AG08396 (cell line): ENCODE measurements at regions not wholly inside any gene's neighbourhood (a gene's known extent, or its start where the extent isn't known, plus 50 kb on each side); places are given as distances from the start of the nearest gene placed in this dataset.
"Not testable (repeated sequence)": the region's sequence is repeated elsewhere in the genome, so short reads cannot be mapped to it uniquely, and the experiment has no call there.

Source experiments
- DNase-seq: peaks from one replicate; pipeline ENCODE4 v3.0.0; 2012; ENCODE audit warnings: low spot score, mixed read lengths

DNA sequence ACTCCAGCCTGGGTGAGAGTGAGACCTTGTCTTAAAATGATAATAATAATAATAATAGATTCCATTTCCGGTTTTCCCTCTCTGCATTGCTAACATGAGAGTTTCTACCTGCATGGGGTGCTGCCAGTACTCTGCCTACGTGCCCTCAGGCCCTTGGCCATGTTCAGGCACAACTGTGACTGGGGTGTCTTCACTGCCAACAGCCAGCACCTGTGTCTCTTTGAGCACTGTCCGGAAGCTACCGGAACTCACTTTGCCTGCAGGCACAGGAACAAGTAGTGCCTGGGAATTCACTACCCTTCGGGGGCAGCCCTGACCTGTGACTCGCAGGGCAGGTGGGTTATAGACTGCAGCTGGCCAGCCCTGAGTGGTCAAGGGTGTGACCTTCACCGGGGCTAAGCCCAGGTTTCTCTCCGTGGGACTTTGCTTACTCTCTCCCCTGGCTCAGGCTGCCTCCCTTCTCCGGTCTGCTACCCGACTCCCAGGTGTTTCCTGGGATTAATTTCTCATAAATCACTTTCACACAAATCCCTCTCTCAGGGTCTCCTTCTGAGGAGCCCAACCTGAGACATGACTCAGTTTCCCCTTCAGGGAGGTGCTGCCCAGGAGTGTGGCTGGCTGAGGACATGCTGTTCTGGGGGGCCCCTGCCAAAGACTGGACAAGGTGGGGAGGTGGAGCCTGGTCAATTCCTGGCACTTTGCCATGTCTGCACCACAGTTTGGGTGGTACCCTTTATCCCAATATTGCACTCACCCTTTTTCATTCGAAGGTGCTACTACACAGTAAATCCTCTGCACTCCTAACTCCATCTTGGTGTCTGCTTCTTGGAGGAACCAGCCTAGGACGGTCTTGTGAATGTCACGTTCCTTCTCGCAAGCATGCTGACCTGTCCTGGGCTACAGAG is 79.5 kb upstream of the RALGAPA2 start:
- DNase-seq: no peak

DNA sequence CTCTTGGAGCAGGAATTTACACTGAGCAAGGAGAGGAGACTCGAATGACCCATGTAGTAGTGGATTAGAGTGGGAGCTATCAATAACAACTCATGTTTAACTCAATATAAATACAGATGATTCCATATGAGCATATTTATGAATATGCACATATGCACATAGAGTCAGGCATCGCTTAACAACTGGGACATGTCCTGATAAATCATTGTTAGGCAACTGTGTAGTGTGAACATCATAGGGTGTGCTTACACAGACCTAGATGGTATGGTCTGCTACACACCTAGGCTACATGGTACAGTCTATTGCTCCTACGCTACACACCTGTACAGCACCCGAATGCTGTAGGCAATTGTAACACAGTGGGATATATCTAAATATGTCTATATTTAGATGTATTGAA is 75.9 kb upstream of the RALGAPA2 start:
- DNase-seq: no peak

DNA sequence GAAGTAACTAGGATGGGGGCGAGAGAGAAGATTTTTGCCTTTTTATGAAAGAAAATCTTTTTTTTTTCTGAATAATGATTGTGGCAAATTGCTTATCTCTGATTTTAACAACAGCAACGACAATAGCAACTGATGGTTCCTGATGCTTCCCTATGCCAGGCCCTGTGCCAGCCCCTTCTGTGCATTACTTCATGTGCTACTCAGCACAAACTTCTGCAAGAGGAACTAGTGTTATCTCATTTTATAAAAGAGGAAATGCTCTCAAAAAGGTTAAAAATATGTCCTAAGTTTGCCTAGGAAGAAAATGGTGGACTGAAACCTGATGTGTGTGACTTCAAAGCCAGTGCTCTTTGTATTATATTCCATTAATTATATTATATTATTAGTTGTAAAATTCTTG is 74.0 kb upstream of the RALGAPA2 start:
- no peak for DNase-seq

DNA sequence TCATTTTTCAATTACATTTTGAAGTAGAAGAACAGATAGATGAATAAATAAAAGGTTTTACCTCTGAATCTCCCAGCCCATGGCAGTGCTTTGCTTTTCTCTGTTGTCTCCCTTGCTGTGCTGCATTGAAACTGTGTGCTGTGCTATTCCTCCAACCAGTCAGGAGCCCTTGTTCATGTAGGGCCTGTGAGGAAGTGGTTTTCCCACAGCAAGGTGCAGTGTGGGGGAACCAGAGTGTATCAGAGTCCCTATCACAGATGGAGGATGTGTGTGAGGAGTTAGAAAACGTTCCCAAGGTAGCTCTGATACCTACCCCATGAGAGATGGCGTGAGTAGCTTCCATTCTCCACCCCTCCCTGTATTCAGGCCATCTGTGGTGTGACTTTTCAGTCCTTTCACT is 72.8 kb upstream of the RALGAPA2 start:
- no peak for DNase-seq

DNA sequence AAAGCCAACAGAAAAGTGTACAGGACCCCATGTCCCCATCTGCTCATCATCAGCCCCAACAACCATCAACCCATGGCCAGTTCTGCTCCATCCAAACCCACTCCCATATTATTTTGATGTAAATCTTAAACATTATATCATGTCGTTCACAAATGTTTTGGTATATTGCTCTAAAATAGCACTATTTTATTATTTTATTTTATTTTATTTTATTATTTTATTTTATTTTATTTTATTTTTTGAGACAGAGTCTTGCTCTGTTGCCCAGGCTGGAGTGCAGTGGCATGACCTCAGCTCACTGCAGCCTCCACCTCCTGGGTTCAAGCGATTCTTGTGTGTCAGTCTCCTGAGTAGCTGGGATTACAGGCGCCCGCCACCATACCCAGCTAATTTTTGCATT is 72.0 kb upstream of the RALGAPA2 start:
- DNase-seq: not testable (repeated sequence)

DNA sequence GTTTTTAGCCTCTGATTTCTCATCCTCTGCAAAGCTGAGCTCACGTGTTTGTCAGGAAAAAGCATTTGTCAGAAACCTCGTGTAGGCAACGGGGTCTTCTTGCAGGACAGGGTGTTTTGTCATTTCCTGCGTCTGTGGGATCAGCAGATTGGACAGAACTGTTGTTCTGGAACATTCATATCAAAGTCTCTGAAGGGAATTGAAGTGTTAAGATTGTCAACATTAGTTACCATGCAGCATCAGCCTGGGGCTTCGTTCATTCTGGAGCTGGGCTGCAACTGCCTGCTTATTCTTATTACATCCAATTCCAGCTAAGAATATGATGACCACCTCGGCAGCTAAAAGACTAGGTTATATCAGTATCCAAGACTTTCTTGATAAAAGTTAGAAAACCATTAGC is 71.0 kb upstream of the RALGAPA2 start:
- no peak for DNase-seq

DNA sequence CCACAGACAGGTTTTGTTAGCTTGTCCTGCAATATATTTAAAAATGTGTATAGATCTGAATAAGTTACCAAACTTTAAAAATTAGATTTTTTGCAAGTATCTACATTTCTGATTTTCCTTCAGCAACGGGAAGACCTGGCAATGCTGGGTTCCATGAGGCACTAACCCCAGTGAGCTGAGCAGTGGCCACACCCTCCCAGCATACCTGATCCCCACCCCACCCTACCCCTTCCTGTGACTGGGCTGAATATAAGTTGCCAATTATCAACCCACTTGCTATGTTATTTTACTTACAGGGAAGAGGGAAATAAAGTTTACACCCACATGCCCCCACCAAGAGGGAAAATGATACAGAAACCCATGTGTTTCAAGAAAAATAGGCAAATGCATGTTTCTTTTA is 70.3 kb upstream of the RALGAPA2 start:
- DNase-seq: no peak

DNA sequence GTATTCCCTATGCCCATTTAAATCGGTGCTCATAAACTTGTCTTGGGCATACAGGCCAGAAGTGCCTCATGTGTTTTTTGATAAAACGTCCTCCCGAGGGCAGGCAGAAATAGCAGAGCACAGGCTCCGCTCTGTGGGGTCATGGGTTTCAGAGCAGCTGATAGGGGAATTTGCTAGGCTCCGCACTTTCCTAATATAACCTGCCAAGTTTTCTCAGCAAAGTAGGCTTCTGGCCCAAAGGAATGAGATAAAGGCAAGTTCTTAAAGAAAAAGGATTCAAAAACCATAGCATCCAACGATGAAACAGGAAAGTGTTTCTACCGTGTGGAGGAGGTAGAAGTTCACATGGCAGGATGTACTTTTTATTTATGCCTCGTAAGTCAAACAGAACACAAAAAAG is 69.8 kb upstream of the RALGAPA2 start:
- DNase-seq: no peak

DNA sequence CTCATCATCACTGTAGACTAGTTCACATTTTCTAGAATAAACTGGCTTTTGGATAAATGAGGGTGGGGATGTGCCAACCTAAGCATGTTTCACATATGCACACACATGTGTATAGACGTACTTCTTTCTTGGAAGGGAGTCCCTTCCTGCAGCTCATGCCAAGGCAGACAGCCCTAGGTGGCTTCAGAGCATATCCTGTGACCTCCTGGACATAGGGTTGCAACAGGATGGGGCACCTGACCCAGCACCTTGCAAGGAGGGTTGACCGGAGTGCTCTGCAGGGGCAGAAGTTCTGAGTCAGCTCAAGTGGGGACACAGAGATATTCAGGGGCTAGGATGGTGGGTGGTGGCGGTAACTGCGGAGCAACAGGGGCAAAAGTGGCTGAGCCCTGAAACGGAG is 68.6 kb upstream of the RALGAPA2 start:
- DNase-seq: no peak

DNA sequence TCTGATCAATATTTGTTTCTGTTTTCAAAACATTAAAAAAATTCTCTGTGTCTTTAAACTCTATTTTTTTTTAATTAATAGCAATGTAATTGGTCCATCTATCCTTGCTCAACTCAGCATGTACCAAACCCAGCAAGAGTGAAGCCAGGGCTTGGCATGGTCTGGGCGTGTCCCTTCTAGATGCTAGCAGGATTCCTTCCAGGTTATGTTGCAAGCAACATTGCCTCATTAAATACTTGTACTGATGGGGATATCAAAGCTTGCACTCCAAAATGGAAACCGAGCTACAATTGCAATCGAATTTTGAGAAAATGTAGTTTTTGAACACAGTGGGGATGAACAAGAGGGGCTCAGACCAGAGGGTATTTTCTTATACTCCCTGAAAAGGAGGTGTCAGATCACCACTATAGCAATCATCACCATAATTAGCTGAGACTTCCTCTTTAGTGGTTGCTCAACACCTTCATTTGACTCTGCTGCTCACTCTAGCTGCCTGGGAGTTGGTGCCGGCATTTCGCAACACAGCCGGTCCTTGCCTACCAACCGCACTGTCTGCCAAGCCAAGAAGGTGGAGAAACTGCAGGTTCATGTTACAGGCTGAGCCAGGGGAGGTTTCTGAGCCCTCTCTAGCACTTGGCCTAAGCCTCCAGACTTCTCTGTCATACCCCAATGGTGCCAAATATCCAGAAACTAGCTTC is 67.8 kb upstream of the RALGAPA2 start:
- no peak for DNase-seq

DNA sequence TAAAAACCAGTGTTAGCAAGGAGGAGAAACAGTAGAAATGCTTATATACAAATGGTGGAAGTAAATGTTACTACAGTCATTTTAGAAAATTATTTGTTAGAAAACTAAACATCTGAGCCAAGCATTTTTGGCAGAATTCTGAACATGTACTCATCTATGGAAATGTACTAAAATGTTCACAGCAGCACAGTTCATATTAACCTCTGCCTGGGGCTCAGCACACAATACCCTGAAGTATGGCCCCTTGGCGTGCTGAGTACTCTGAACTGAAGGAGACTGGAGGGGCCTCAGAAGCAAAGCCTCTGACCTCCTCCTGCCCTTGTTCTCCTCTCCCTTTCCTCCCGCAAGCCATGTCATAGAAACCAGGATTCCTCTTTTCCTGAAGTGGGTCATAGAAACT is 66.2 kb upstream of the RALGAPA2 start:
- no peak for DNase-seq

DNA sequence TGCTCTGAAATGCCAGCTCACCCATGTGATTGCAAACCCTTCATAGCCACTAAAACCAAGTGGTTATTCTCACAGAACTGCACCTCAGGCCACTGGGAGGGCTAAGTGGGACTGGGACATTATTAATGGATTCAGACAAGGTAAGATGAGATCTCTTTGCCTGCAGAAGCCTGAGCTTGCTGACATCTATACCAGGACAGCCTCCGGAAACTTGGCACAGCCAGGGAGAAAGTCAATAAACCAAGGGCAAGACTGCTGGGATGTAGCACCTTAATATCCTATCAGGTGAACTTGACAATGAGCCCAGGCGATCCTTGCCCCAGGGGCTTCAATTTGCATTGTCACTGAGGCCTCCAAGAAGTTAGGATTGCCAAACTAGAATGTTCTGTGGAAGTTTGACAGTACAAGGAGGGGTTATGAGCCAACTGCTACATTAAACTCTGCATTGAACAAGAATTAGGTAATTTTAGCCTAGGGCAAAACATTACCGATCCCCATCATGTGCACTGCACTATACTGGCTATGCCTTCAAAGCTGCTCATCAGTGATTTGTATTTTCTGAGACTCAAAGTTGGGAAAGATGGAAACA is 60.1 kb upstream of the RALGAPA2 start:
- DNase-seq: no peak

DNA sequence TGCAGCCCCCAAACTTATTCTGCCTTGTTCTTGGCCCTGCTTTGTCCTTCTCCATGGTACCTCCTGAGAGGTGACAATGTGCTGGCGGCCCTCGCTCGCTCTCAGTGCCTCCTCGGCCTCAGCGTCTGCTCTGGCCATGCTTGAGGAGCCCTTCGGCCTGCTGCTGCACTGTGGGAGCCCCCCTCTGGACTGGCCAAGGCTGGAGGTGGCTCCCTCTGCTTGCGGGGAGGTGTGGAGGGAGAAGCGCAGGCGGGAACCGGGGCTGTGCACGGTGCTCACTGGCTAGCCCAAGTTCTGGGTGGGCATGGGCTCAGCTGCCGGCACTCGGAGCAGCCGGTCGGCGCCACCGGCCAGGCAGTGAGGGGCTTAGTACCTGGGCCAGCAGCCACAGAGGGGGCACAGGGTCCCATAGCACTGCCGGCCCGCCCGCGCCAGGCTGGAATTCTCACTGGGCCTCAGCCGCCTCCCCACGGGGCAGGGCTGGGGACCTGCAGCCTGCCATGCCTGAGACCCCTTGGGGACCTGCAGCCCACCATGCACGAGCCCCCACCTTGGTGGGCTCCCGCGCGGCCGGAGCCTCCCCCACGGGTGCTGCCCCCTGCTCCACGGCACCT is 55.9 kb upstream of the RALGAPA2 start:
- no peak for DNase-seq

DNA sequence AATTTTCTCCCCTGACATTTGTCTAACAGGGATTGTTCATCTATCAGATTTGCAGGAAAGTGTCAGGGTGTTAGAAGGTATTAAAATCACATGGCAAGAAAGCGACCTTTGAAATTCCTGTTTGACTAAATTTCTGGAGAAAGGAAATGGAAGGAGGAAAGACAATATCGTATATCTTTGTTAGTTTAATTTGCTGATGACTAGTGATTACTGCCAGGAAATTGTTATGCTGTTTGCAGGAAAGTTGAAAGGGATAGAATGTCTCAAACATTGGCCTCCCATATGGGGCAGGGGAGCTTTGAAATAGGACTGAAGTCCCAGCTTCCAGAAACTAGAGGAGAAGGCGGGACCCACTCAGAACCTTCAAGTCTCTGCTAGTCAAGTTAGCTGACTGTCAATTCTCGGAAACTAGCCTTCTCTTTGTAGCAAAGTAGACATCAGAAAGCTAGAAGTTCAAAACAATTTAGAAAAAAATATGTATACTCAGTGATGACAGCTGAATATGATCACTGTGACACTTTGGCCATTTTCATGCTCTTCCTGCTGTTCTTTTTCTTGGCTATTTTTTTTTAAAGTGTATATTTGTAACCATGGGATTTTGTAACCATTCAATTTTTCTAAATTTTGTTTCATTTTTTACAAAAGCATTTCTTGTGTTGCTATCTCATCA is 53.4 kb upstream of the RALGAPA2 start:
- DNase-seq: no peak

DNA sequence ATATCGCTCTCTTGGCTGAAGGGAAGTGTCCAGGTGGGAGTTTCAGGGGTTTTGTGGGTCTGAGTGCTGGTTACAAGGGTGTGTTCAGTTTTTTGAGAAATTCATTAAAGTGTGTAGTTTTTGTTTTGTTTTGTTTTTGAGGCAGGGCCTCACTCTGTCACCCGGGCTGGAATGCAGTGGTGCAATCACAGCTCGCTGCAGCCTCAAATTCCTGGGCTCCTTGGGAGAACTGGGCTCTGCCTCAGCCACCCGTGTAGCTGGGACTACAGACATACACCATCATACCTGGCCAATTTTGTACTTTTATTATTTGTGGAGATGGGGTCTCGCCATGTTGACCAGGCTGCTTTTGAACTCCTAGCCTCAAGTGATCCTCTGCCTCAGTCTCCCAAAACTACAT is 51.2 kb upstream of the RALGAPA2 start:
- no peak for DNase-seq
